H9 (cell line): ENCODE measurements at regions not wholly inside any gene's neighbourhood (a gene's known extent, or its start where the extent isn't known, plus 50 kb on each side); places are given as distances from the start of the nearest gene placed in this dataset.

Experiments
- DNase-seq: peaks from one replicate; pipeline ENCODE4 v3.0.0-alpha.2; 2017
- H2AFZ ChIP-seq: one replicate; pipeline ENCODE4 v1.6.1; 2013; ENCODE audit warnings: mild to moderate bottlenecking, low read length, control low read depth, moderate library complexity
- H2AK5ac ChIP-seq: 2 replicates; pipeline ENCODE4 v1.6.1; 2013; ENCODE audit warnings: low read length, control low read depth, mixed read lengths; ENCODE audit not compliant: insufficient read length
- H2BK120ac ChIP-seq: one replicate; pipeline ENCODE4 v1.6.1; 2013; ENCODE audit warnings: low read depth, mild to moderate bottlenecking, low read length, control low read depth, inconsistent platforms; ENCODE audit not compliant: poor library complexity, severe bottlenecking
- H2BK12ac ChIP-seq: 2 replicates; pipeline ENCODE4 v1.6.1; 2013; ENCODE audit warnings: low read length, control low read depth, mixed read lengths, low read depth; ENCODE audit not compliant: insufficient read length
- H2BK15ac ChIP-seq: 2 replicates; pipeline ENCODE4 v1.6.1; 2013; ENCODE audit warnings: low read depth, low read length, control low read depth
- H2BK20ac ChIP-seq: one replicate; pipeline ENCODE4 v1.6.1; 2013; ENCODE audit warnings: low read depth, mild to moderate bottlenecking, low read length, control low read depth, inconsistent platforms; ENCODE audit not compliant: poor library complexity, severe bottlenecking
- H2BK5ac ChIP-seq: 2 replicates; pipeline ENCODE4 v1.6.1; 2013; ENCODE audit warnings: low read length, control low read depth, mixed read lengths; ENCODE audit not compliant: insufficient read length
- H3K14ac ChIP-seq: 2 replicates; pipeline ENCODE4 v1.6.1; 2013; ENCODE audit warnings: low read length, control low read depth; ENCODE audit not compliant: insufficient read depth
- H3K18ac ChIP-seq: 2 replicates; pipeline ENCODE4 v1.6.1; 2013; ENCODE audit warnings: low read depth, mild to moderate bottlenecking, mixed read lengths, low read length, control low read depth; ENCODE audit not compliant: insufficient read length
- H3K23ac ChIP-seq: 2 replicates; pipeline ENCODE4 v1.6.1; 2013; ENCODE audit warnings: low read length, control low read depth, mixed read lengths, low read depth; ENCODE audit not compliant: insufficient read length
- H3K23me2 ChIP-seq: 2 replicates; pipeline ENCODE4 v1.6.1; 2013; ENCODE audit warnings: low read depth, mild to moderate bottlenecking, mixed read lengths, low read length, control low read depth; ENCODE audit not compliant: insufficient read length, poor library complexity, severe bottlenecking
- H3K27ac ChIP-seq: 2 replicates; pipeline ENCODE4 v1.5.1; 2013; ENCODE audit warnings: low read length, control low read depth, mixed read lengths, low read depth; ENCODE audit not compliant: insufficient read length
- H3K27me3 ChIP-seq: 2 replicates; pipeline ENCODE4 v1.6.1; 2013; ENCODE audit warnings: low read length, control low read depth, inconsistent platforms; ENCODE audit not compliant: insufficient read depth
- H3K4ac ChIP-seq: 2 replicates; pipeline ENCODE4 v1.6.1; 2013; ENCODE audit warnings: low read depth, mild to moderate bottlenecking, control low read depth, inconsistent platforms, low read length, moderate library complexity
- H3K4me1 ChIP-seq: 2 replicates; pipeline ENCODE4 v1.6.1; 2013; ENCODE audit warnings: low read length, control low read depth, inconsistent platforms; ENCODE audit not compliant: insufficient read depth
- H3K4me2 ChIP-seq: 2 replicates; pipeline ENCODE4 v1.6.1; 2013; ENCODE audit warnings: low read length, control low read depth, mixed read lengths; ENCODE audit not compliant: insufficient read length, insufficient read depth
- H3K56ac ChIP-seq: 2 replicates; pipeline ENCODE4 v1.6.1; 2013; ENCODE audit warnings: low read depth, mild to moderate bottlenecking, mixed read lengths, low read length, control low read depth; ENCODE audit not compliant: insufficient read length
- H3K79me1 ChIP-seq: 2 replicates; pipeline ENCODE4 v1.6.1; 2013; ENCODE audit warnings: low read depth, mild to moderate bottlenecking, moderate library complexity, low read length, control low read depth, inconsistent platforms; ENCODE audit not compliant: insufficient read depth, poor library complexity, severe bottlenecking
- H3K79me2 ChIP-seq: 2 replicates; pipeline ENCODE4 v1.6.1; 2013; ENCODE audit warnings: low read length, control low read depth, inconsistent platforms; ENCODE audit not compliant: insufficient read depth
- H3K9ac ChIP-seq: 2 replicates; pipeline ENCODE4 v1.6.1; 2013; ENCODE audit warnings: low read length, control low read depth, mixed read lengths; ENCODE audit not compliant: insufficient read length; ENCODE audit errors: extremely low read depth
- H3K9me3 ChIP-seq: one replicate; pipeline ENCODE4 v1.6.1; 2013; ENCODE audit warnings: low read depth, low read length, inconsistent platforms; ENCODE audit not compliant: control insufficient read depth
- H3T11ph ChIP-seq: one replicate; pipeline ENCODE4 v1.6.1; 2013; ENCODE audit warnings: mild to moderate bottlenecking, low read length, control low read depth, inconsistent platforms
- H4K20me1 ChIP-seq: one replicate; pipeline ENCODE4 v1.6.1; 2013; ENCODE audit not compliant: control insufficient read depth, insufficient read length, insufficient read depth
- H4K5ac ChIP-seq: 2 replicates; pipeline ENCODE4 v1.6.1; 2013; ENCODE audit warnings: low read depth, mild to moderate bottlenecking, mixed read lengths, low read length, control low read depth; ENCODE audit not compliant: insufficient read length
- H4K8ac ChIP-seq: replicated peaks from 2 replicates; pipeline ENCODE4 v1.6.1; 2013; ENCODE audit warnings: low read length, control low read depth, mixed read lengths, low read depth; ENCODE audit not compliant: insufficient read length
- H4K91ac ChIP-seq: 2 replicates; pipeline ENCODE4 v1.6.1; 2013; ENCODE audit warnings: low read depth, mild to moderate bottlenecking, moderate library complexity, mixed read lengths, low read length, control low read depth; ENCODE audit not compliant: insufficient read length
- H3K27ac Mint-ChIP-seq, 3 experiments: 2 replicates in 2 of 3; 3 replicates in 1 of 3; pipeline ENCODE4 v1.8.0; 2020 to 2021; ENCODE audit warnings: mixed read lengths in 3 of 3, mild to moderate bottlenecking in 1 of 3, moderate library complexity in 1 of 3
- H3K27me3 Mint-ChIP-seq: 2 replicates; pipeline ENCODE4 v1.8.0; 2021; ENCODE audit warnings: low read depth, mild to moderate bottlenecking, moderate library complexity, mixed read lengths
- H3K36me3 Mint-ChIP-seq, 3 experiments: 2 replicates in 2 of 3; 3 replicates in 1 of 3; pipeline ENCODE4 v1.8.0; 2020 to 2021; ENCODE audit warnings: low read depth in 3 of 3, mixed read lengths in 3 of 3; ENCODE audit not compliant: insufficient read depth in 1 of 3
- H3K4me1 Mint-ChIP-seq, 2 experiments: 2 replicates each; pipeline ENCODE4 v1.8.0; 2020; ENCODE audit warnings: mixed read lengths in 2 of 2
- H3K4me3 Mint-ChIP-seq, 2 experiments: 2 replicates in 1 of 2; 3 replicates in 1 of 2; pipeline ENCODE4 v1.8.0; 2020 to 2021; ENCODE audit warnings: mild to moderate bottlenecking in 2 of 2, mixed read lengths in 2 of 2, moderate library complexity in 1 of 2
- H3K9me3 Mint-ChIP-seq, 2 experiments: 2 replicates in 1 of 2; 3 replicates in 1 of 2; pipeline ENCODE4 v1.8.0; 2020; ENCODE audit warnings: mild to moderate bottlenecking in 2 of 2, mixed read lengths in 2 of 2, moderate library complexity in 1 of 2
- WGBS: extraction: QIAGEN DNeasy Blood & Tissue Kit; methylation state at CpG from one replicate; pipeline ENCODE4 v1.1.7; 2013; ENCODE audit warnings: missing lambda C conversion rate, low lambda C conversion rate, mixed read lengths; ENCODE audit not compliant: insufficient read length; ENCODE audit errors: extremely low coverage; 5-methylcytosine and 5-hydroxymethylcytosine counted together
- TF ChIP-seq, protein P1 (sequence below): fragments of 200-600 bp; sonication (generic); conservative IDR thresholded peaks from 3 replicates; pipeline ENCODE4 v1.8.0; 2021; ENCODE audit warnings: antibody characterized with exemption, mild to moderate bottlenecking

DNA sequence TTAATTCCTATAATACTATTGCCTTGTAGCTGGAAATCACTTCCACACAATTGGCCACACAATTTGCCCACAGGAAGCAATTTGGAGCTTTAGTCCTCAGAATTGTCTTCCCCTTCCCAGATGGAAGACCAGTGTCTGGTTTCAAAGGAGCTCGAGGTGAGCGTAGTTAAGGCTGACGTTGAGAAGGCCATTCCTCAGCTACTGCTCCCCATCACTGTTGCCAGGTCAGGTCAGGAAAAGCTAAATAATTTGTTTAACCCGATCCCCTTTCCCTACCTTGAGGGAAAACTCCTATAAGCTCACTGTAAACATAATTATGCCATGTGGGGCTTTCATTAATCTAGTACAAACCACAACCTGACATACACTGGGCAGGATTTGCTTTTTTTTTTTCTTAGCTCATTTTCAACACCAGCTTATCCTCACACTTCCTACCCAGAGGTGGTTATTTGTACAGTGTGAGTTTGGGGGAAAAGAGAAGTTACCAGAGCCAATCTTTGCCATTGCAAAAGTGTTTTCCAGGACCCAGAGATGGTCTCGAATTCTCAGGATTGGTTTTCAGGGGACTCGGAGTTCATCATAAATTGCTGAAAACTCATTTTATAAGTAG is 242.7 kb downstream of the CLIC5 start:
- H2BK5ac ChIP-seq, result no peak overlapping the region
- no peaks in the 10 kb centered on the region for H3K4me1 ChIP-seq
- no peaks in the 10 kb centered on the region for H3K27me3 ChIP-seq
- Mint-ChIP-seq H3K4me1 (no peaks in the 10 kb centered on the region), H3K27ac (no peak overlapping the region), H3K27me3 (peaks cover 1% of the 10 kb centered on the region; the same call in 1 of the 2 replicates), H3K36me3 (no peaks in the 10 kb centered on the region), H3K4me3 (no peak overlapping the region), H3K9me3 (no peaks in the 10 kb centered on the region)
- H3K79me2 ChIP-seq, result no peaks in the 10 kb centered on the region
- no peak overlapping the region for H2BK15ac ChIP-seq
- H2BK120ac ChIP-seq, result no peak overlapping the region
- H3T11ph ChIP-seq, result no peak overlapping the region
- H3K18ac ChIP-seq, result no peak overlapping the region
- H3K4ac ChIP-seq, result no peak overlapping the region
- H2BK20ac ChIP-seq, result no peak overlapping the region
- whole genome bisulfite sequencing, result no CpG with 5 or more reads among the region's 6 CpGs
- no peak overlapping the region for H4K5ac ChIP-seq
- no peak for DNase-seq
- no peak overlapping the region for H2BK12ac ChIP-seq
- H3K27ac ChIP-seq, result no peak overlapping the region
- H3K23ac ChIP-seq, result no peak overlapping the region
- H2AK5ac ChIP-seq, result no peak overlapping the region
- H3K14ac ChIP-seq, result no peak overlapping the region
- no peaks in the 10 kb centered on the region for H3K9me3 ChIP-seq
- H4K8ac ChIP-seq, result no peak overlapping the region
- TF ChIP-seq, protein P1, sequence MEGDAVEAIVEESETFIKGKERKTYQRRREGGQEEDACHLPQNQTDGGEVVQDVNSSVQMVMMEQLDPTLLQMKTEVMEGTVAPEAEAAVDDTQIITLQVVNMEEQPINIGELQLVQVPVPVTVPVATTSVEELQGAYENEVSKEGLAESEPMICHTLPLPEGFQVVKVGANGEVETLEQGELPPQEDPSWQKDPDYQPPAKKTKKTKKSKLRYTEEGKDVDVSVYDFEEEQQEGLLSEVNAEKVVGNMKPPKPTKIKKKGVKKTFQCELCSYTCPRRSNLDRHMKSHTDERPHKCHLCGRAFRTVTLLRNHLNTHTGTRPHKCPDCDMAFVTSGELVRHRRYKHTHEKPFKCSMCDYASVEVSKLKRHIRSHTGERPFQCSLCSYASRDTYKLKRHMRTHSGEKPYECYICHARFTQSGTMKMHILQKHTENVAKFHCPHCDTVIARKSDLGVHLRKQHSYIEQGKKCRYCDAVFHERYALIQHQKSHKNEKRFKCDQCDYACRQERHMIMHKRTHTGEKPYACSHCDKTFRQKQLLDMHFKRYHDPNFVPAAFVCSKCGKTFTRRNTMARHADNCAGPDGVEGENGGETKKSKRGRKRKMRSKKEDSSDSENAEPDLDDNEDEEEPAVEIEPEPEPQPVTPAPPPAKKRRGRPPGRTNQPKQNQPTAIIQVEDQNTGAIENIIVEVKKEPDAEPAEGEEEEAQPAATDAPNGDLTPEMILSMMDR, result no peak
- H4K91ac ChIP-seq, result no peak overlapping the region
- no peak overlapping the region for H3K4me2 ChIP-seq
- no peaks in the 10 kb centered on the region for H4K20me1 ChIP-seq
- H3K79me1 ChIP-seq, result no peaks in the 10 kb centered on the region
- H2AFZ ChIP-seq, result no peak overlapping the region
- no peak overlapping the region for H3K56ac ChIP-seq
- H3K23me2 ChIP-seq, result no peaks in the 10 kb centered on the region
- no peak overlapping the region for H3K9ac ChIP-seq
